ENCODE measurements at regions not wholly inside any gene's neighbourhood (a gene's known extent, or its start where the extent isn't known, plus 50 kb on each side); places are given as distances from the start of the nearest gene placed in this dataset.

DNA sequence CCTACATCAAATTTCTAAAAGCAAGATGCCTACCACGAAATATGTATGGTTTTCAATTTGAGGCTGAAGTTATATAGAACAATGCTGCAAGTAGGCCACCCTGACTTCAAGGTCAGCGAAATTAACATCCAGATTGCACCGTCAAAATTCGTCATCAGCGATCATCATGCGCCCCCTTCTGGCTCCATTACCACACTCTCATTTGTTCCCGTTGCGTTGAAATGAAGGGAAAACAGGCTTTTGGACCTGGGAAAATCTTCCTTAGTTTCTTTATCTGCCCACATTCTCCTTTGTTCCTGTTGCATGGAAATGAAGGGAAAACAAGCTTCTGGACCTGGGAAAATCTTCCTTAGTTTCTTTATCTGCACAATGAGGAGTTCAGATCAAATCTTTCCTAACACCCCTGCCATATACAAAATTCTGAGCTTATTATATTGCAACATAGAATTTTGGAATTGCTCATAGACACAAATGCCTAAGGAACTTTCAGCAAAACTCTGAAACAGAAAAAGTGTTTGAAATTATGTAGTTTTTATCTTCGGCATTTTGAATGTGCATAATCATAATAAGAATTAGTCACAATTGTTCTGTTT is 98.2 kb upstream of the PRKCQ start:
- TF ChIP-seq CTCF (IDR thresholded peaks at IDR 0.05) (peak; percentile 40 to 61 (median 54)), EP300 (IDR thresholded peaks at IDR 0.05) (no peak), POLR2A (IDR thresholded peaks at IDR 0.05) (no peak)
